ENCODE measurements at regions not wholly inside any gene's neighbourhood (a gene's known extent, or its start where the extent isn't known, plus 50 kb on each side); places are given as distances from the start of the nearest gene placed in this dataset.
"Not testable (repeated sequence)": the region's sequence is repeated elsewhere in the genome, so short reads cannot be mapped to it uniquely, and the experiment has no call there.

GRCh38 chr12:126049501-126049900 lies 984.3 kb downstream of the AACS start:
- DNase-seq: not testable (repeated sequence)

GRCh38 chr12:126051611-126052107 lies 986.4 kb downstream of the AACS start:
- no peak for DNase-seq

- no peak for DNase-seq
Observed at GRCh38 chr12:126055521-126055920, 990.3 kb downstream of the AACS start.

- no peak for DNase-seq
Observed at GRCh38 chr12:126061777-126062176, 996.5 kb downstream of the AACS start.

GRCh38 chr12:126064028-126064427 lies 998.8 kb downstream of the AACS start:
- no peak for DNase-seq

- no peak for DNase-seq
Observed at GRCh38 chr12:126067626-126068329, 1002.5 kb downstream of the AACS start.

- DNase-seq: no peak
Observed at GRCh38 chr12:126069549-126070165, 1004.4 kb downstream of the AACS start.

- no peak for DNase-seq
Observed at GRCh38 chr12:126076515-126076914, 1011.3 kb downstream of the AACS start.

- no peak for DNase-seq
Observed at GRCh38 chr12:126083926-126084325, 1018.7 kb downstream of the AACS start.

- no peak for DNase-seq
Observed at GRCh38 chr12:126084480-126084879, 1019.2 kb downstream of the AACS start.

GRCh38 chr12:126086242-126086641 lies 1021.0 kb downstream of the AACS start:
- no peak for DNase-seq

- DNase-seq: no peak
Observed at GRCh38 chr12:126087692-126088091, 1022.5 kb downstream of the AACS start.

GRCh38 chr12:126093908-126094307 lies 1028.7 kb downstream of the AACS start:
- no peak for DNase-seq

GRCh38 chr12:126095748-126096510 lies 1030.7 kb downstream of the AACS start:
- no peak for DNase-seq

GRCh38 chr12:126106706-126107105 lies 1041.5 kb downstream of the AACS start:
- no peak for DNase-seq

- no peak for DNase-seq
Observed at GRCh38 chr12:126107659-126108058, 1042.4 kb downstream of the AACS start.

- no peak for DNase-seq
Observed at GRCh38 chr12:126108247-126108646, 1043.0 kb downstream of the AACS start.

- no peak for DNase-seq
Observed at GRCh38 chr12:126112141-126112540, 1046.9 kb downstream of the AACS start.

GRCh38 chr12:126112849-126113248 lies 1047.6 kb downstream of the AACS start:
- no peak for DNase-seq

- DNase-seq: no peak
Observed at GRCh38 chr12:126114441-126114840, 1049.2 kb downstream of the AACS start.

- no peak for DNase-seq
Observed at GRCh38 chr12:126117502-126117901, 1052.3 kb downstream of the AACS start.

GRCh38 chr12:126139355-126139754 lies 1074.1 kb downstream of the AACS start:
- no peak for DNase-seq

- DNase-seq: no peak
Observed at GRCh38 chr12:126144603-126145002, 1079.4 kb downstream of the AACS start.

- DNase-seq: no peak
Observed at GRCh38 chr12:126147321-126147720, 1082.1 kb downstream of the AACS start.

Measured in activated CD4-positive, alpha-beta T cell treated with anti-CD3 and anti-CD28 coated beads, Interleukin-2, amount 50 U/mL, for 4 hours (primary cell).